DOHH2 (cell line): ENCODE measurements at regions not wholly inside any gene's neighbourhood (a gene's known extent, or its start where the extent isn't known, plus 50 kb on each side); places are given as distances from the start of the nearest gene placed in this dataset.

Experiments used
- CTCF ChIP-seq: fragments of 200-600 bp; sonication (generic); IDR thresholded peaks from one replicate; pipeline ENCODE4 v1.5.1; 2014; ENCODE audit warnings: antibody characterized with exemption, mild to moderate bottlenecking, low read depth, low read length; ENCODE audit not compliant: poor library complexity, severe bottlenecking
- EZH2phosphoT487 ChIP-seq: fragments of 200-600 bp; sonication (generic); IDR thresholded peaks from 2 replicates; pipeline ENCODE4 v1.6.1; 2017; ENCODE audit warnings: borderline replicate concordance, mild to moderate bottlenecking, antibody characterized with exemption, low read length, moderate library complexity, mixed read lengths

- no peak for TF ChIP-seq CTCF
- TF ChIP-seq EZH2phosphoT487 = no peak
Observed at GRCh38 chr4:30068234-30068633, 651.9 kb upstream of the PCDH7 start.
